DMS53 treated with DMSO at 0.1 percent for 48 hours (cell line): ENCODE measurements at regions not wholly inside any gene's neighbourhood (a gene's known extent, or its start where the extent isn't known, plus 50 kb on each side); places are given as distances from the start of the nearest gene placed in this dataset.

Experiments
- DNase-seq: peaks from one replicate; lab custom pipeline; 2025; ENCODE audit not compliant: unreplicated experiment; lab: John Stamatoyannopoulos, UW

DNA sequence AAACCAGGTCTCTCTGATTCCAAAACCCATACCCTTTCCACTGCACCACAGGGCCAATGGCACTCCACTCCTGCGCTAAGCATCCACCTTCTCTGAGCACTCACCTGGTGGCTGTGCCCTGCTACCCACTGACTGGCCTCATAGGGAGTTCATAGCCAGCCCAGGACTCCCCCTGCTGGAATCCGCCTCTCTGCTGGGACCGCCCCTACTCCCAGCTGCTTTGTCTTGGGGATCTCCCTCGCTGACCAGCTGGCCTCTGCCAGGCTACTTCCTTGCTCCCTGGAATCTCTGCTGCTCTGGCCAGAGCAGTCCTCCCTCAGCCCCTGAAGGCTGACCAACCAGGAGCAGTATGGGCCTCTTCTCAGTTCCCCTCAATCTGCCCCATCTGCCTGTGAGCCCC, 129.7 kb downstream of the FAXC start:
- DNase-seq: no peak

GRCh38 chr6:99216959-99217358, 132.5 kb downstream of the FAXC start:
- DNase-seq: no peak

GRCh38 chr6:99195986-99196655, 153.4 kb downstream of the FAXC start:
- DNase-seq: no peak

DNA sequence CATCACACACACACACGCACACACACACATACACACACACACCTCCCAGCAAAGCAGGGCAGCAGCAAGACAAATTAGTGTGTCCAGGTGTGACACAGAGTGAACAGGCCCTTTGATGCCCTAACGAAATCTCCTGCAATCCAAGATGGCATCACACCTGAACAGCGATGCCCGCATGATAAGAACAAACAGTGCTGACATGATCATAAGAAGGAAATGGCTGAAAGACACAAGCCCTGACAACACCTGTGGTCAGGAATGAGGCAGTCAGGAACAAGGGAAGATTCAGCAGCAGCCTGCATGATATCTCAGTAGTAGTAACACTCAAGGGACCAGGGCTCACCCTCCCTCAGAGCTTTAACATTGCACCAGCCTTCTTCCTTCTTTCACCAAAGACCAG, 156.9 kb downstream of the FAXC start:
- no peak for DNase-seq

- no peak for DNase-seq
Observed at GRCh38 chr6:99189823-99190721, 159.4 kb downstream of the FAXC start.

- no peak for DNase-seq
Observed at GRCh38 chr6:99187429-99187828, 162.0 kb downstream of the FAXC start.

DNA sequence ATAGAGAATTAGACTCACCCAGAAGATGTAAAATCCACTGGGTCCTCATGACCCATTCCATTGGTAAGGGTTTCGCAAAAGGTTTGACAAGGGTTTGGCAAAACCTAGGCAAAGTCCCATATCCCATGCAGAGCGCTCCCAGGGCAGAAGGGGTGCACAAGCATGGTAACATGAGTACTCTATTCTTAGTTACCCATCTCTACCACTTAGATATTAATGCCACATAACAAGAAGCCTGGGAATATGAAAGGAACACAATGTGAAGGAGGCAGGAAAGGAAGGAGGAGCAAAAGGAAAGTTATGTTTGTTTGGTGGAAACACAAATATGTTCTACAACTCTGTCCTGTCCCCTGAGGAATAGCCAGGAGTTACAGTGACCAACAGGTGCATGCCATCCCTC, 163.1 kb downstream of the FAXC start:
- DNase-seq: no peak

DNA sequence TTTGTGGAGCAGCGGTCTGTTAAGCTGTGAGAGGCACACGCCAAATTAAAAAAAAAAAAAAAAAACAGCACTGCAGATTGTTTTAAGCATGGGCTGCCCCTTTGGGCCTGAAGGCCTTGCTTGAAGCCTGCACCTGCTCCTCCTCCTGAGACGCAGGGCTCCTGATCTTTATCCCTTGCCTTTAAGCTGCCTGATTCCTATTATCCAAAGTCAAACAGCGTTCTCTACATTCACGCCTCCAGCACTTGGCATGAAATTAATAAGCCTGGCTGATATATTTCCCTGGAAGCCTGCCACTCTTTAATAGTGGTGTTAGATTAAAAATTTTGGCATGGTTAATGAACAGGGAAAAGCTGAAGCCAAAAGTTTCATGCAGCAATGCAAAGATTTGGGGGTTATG, 163.9 kb downstream of the FAXC start:
- DNase-seq: no peak

DNA sequence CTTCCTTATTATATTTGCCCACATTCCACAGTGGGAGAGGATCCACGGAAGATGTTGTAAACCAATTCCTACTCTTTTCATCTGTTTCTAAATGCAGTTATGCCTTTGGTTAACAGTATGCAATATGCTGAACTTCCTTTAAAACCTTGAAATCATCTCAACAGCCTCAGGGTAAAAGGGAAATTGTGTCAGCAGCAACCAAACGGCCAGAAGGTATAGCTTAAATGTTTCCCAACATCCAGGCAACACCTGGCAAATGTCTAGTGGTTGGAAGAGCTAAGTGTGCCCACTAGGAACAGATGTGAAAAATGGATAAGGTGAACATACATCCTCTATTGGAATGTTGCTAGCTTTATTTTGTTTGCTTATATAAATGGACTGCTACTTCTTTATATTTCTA, 164.8 kb downstream of the FAXC start:
- no peak for DNase-seq

DNA sequence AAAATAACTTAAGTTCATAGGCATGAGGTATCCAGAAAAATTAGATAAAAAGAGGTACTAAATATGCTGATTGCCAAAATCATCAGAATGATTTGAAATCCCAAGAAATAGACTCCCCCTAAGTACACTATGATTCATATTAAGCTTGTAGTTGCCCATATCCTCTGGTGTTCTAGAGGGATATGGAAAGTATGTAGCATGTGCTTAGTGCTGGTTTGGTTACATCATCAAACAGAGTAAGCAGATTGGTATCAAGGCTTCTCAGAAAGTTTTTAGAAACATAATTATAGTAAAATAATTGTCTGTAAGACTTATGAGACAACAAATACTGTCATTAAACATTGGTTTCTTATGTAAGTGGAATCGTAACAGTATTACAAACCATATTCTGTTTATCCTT, 166.4 kb downstream of the FAXC start:
- DNase-seq: no peak

- no peak for DNase-seq
Observed at GRCh38 chr6:99181174-99181573, 168.3 kb downstream of the FAXC start.

DNA sequence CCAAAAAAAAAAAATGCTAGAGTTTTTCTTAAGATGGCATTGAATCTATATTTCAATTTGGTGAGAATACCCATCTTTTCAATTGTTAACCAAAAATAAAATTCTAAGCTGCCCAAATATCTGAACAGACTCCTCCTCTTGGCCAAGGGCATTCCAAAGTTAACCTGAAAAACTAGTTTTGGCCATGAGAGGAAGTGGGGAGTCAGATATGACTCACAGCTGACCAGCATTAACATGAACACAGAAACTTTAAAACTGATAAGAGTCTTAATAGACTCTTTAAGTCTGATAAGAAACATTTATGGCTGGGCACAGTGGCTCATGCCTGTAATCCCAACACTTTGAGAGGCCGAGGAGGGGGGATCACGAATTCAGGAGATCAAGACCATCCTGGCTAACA, 171.3 kb downstream of the FAXC start:
- no peak for DNase-seq

GRCh38 chr6:99177736-99178135, 171.7 kb downstream of the FAXC start:
- no peak for DNase-seq

- DNase-seq: no peak
Observed at GRCh38 chr6:99165838-99166237, 183.6 kb downstream of the FAXC start.

DNA sequence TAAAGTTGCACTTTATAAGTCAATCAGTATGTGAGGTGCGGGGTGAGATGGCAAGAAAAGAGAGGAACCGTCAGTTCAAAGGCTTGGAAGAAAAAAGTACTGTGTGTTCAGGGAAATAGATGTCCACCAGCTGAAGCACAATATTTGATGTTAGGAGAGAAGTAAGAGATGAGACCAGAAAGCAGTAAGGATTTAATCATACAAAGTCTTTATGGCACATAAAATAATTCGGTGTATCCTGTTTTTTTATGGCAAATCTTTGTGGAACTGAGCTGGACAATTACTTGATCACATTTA, 197.2 kb downstream of the FAXC start:
- DNase-seq: no peak

DNA sequence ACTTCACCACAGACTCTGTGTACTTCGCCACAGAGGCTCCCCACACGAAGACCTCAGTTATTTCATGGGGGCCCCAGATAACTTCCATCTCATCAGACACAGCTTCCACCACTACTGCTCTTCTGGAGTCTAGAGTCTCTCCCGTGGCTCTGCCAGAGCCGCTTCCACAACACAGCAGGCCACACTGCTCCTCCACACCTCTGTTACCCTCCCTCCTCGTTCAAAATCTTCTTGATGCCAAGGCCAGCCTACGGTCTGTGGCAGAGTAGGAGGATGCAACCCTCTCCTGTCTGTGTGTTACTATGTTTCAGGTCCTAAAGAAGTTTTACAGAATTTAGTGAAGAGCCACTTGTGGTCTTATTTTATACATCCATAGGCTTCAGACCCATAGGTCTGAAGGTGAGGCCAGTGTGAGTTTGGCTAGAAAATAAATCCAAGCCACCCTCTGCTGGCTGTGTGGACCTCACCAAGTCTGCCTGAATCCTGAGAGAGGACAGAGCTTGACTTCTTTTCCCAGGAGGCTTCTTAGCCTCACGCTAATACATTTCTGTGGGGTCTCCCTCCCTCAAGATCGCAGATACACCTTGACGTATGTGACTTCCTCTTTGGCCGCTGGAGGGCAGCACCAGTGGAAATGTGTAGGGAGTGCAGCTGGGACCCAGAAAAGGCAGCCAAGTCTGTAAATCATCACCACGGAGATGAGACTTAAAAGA, 197.7 kb downstream of the FAXC start:
- peak; percentile 14 for DNase-seq

- DNase-seq: no peak
Observed at GRCh38 chr6:99148761-99149160, 200.7 kb downstream of the FAXC start.

- DNase-seq: no peak
Observed at GRCh38 chr6:99148111-99148510, 200.4 kb upstream of the FBXL4 start.

- no peak for DNase-seq
Observed at GRCh38 chr6:99147206-99147605, 199.5 kb upstream of the FBXL4 start.

GRCh38 chr6:99146711-99147110, 199.0 kb upstream of the FBXL4 start:
- no peak for DNase-seq

- DNase-seq: no peak
Observed at GRCh38 chr6:99145738-99146137, 198.0 kb upstream of the FBXL4 start.
